HG02938 (cell line): ENCODE measurements at regions not wholly inside any gene's neighbourhood (a gene's known extent, or its start where the extent isn't known, plus 50 kb on each side); places are given as distances from the start of the nearest gene placed in this dataset.

Source experiments
- ATAC-seq: cut with Tn5 transposase; IDR thresholded peaks from one replicate; pipeline ENCODE4 v1.9.1; 2021; ENCODE audit warnings: mild to moderate bottlenecking, moderate library complexity; ENCODE audit not compliant: unreplicated experiment

DNA sequence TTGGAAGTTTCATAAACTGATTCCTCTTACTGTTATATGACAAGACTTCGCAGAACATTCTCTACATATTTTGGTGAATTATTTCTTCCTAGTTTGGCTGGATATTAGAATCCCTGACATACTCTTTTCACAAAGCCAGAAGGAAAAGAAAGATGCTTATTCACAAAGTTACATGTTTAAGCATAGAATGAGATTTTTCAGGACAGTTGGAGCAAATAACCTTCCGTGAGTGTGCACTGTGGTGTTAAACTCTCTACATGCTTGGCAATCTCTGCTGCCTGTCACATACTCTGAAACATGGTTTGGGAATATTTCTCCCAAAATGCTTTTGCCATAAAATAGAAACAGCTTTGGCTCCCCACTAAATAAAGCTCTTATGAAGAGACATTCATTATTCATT is 230.0 kb upstream of the MTNR1B start:
- ATAC-seq, result no peak

DNA sequence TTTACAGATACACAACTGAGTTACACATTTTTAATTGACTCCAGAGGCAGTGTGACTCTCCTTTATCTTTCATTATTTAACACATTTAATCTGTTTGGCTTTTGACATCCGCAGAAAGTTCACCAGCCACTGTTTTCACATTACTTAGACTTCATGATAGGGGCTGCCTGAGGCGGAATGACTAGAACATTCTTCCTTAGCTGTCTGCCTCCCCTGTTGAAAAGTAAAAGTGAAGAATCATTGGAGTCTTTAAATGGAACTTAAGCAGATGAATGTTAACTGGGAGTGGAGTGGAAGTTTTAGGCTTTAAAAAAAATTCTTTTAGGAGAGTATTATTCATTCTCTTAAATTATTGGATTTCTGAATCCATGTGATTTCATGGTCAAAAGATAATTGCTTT is 229.2 kb upstream of the MTNR1B start:
- no peak for ATAC-seq

- no peak for ATAC-seq
Measured at GRCh38 chr11:92744929-92745585, 224.4 kb upstream of the MTNR1B start.

- no peak for ATAC-seq
Measured at GRCh38 chr11:92750794-92751193, 218.7 kb upstream of the MTNR1B start.

- no peak for ATAC-seq
Measured at GRCh38 chr11:92751594-92751993, 217.9 kb upstream of the MTNR1B start.

DNA sequence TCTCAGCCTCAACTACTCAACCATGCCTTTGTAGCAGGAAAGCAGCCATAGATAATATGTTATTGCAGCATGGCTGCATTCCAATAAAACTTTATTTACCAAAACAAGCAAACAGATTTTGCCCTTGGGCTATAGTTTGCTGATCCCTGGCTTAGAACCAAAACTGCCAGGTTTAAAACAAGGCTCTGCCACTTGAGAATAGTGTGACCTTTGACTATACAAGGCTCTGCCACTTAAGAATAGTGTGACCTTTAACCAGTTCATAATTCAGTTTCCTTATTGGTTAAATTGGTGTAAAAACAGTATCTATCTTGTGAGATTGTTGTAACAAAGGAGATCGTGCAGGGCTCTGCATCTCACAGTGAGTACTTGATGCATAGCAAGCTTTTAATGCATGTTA is 217.3 kb upstream of the MTNR1B start:
- ATAC-seq, result no peak

DNA sequence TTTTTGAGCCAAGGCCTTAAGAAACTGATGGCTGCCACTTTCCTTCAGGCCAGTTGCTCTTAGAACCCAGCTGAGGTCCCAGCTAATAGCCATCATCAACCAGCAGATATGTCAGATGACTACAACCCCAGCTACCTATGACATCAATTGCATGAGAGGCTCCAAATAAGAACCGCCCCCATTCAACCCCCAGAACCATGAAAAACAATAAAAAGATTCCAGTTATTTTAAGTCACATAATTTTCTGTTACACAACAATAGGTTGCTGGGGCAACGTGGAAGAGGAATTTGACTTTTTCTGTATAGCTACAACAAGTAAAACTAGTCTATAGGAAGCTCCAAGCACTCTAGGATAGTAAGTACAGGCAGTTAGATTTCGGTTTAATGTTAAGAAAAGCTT is 216.3 kb upstream of the MTNR1B start:
- no peak for ATAC-seq

GRCh38 chr11:92758241-92758780 is 211.1 kb upstream of the MTNR1B start:
- no peak for ATAC-seq

- ATAC-seq, result no peak
Measured at GRCh38 chr11:92759571-92760214, 209.8 kb upstream of the MTNR1B start.

GRCh38 chr11:92762121-92762540 is 207.3 kb upstream of the MTNR1B start:
- ATAC-seq, result no peak

GRCh38 chr11:92763336-92763735 is 206.1 kb upstream of the MTNR1B start:
- ATAC-seq, result no peak

DNA sequence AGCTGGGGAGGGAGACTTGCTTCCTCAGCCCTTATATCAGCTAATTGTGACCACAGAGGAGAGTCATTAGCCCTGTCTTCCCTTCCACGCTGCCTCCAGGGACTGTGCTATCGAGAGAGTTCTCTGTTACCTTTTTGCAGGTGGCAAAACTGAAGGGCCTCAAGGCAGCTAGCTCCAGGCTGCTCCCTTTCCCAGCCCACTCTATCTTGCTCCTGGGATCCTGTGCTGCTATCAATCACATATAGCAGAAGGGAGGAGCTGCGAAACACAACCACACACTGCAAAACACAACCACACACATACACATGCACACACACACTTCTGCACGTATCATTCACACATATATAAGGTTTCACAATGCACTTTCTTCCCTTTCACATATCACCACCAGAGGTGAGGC is 205.3 kb upstream of the MTNR1B start:
- no peak for ATAC-seq

- no peak for ATAC-seq
Measured at GRCh38 chr11:92765082-92765840, 204.2 kb upstream of the MTNR1B start.

GRCh38 chr11:92765965-92766371 is 203.5 kb upstream of the MTNR1B start:
- ATAC-seq, result no peak

- no peak for ATAC-seq
Measured at GRCh38 chr11:92766698-92767097, 202.8 kb upstream of the MTNR1B start.

DNA sequence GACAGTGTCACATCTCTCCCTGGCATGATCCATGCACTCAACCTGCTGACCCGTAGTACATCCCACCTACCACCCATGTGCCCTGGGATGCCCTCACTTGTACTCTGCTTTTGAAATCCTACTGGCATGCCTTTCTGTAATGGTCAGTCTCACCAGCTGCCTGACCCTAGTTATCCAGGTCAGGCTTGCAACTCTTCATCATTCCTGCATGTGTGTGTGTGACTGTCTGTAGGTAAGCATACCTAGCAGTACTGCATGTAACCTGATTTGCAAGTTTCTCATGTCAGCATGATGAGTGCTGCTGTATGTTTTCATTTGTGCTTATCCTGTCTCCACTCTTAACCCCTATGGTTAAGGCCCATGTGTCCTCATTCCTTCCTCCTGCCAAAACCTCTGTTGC is 202.0 kb upstream of the MTNR1B start:
- ATAC-seq, result no peak

DNA sequence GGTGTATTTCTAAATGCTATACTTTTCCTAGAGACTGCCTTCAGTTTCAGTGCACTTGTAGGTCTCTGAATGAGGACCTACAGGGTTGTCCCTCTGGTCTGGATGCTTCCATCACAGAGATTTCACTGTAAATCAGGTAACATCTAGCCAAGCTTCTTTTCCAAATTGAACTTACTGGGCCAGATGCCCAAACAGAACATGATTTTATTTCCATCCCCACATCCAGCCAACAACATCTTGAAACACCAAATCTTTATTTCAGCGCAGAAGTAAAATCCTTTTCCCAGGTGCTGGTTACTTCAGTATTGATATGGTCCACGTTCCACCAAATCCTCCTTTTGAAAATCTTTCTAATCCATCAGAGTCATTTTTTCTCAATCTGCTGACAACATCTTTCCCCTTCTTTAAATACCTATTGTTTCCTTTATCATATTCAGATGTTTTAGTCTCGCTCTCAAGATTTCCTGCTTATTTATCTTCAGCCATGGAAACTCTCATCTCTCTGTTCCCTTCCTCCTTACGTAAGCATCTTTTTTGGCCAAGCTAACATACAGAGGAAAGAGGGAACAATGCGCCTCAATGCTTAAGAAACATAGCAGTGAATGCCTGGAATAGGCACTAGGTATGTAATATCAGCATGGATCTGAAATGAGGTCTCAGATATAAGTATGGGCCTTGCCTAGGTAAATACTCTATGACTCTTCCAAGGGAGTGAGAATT is 201.2 kb upstream of the MTNR1B start:
- no peak for ATAC-seq

- no peak for ATAC-seq
Measured at GRCh38 chr11:92769112-92769511, 200.3 kb upstream of the MTNR1B start.

DNA sequence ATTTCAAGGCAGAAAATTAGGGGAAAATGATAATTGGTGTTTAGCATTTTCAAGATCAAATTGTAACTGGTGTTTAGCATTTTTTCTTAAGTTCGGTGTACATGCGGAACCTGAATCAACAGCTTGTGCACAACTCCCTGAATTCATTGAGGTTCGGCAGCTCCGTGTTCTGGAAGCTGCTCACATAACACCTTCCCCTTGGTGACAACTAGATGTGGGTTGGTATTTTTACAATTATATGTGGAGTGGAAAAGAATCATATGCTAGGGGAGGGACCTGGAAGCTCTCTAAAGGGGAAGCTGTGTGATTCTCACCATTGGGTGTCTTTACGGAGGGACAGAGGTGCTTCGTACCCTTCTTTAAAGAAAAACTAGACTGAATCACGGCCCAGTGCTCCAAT is 199.0 kb upstream of the MTNR1B start:
- ATAC-seq, result no peak

DNA sequence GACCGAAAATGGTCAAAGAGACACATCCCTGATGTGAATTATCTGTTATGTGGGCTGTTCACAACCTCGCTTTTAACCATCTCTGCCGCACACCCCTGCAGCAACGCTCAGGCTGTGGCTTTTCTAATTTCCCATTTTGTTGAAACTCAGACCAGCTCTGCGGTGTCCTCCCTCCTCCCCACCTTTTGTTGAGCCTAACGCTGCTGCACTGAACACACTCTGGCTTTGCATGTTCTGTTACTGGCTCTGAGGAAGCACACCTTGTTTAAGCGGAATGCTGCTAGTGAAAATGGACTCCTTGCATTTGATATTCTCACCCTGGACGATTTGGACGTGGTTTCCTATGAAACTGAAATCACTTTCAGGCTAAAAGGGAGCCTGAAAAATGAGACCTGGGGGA is 198.5 kb upstream of the MTNR1B start:
- ATAC-seq, result no peak

GRCh38 chr11:92771701-92772100 is 197.8 kb upstream of the MTNR1B start:
- no peak for ATAC-seq
